NCI-H187 (cell line): ENCODE measurements at regions not wholly inside any gene's neighbourhood (a gene's known extent, or its start where the extent isn't known, plus 50 kb on each side); places are given as distances from the start of the nearest gene placed in this dataset.
A peak's percentile ranks its signal among the peaks of the same experiment; 100 is the strongest.

Experiments used
- DNase-seq, 2 experiments: peaks; one replicate each; lab custom pipeline; 2025; lab: John Stamatoyannopoulos, UW

- DNase-seq: no peak
Observed at GRCh38 chr12:115700896-115701465, 576.5 kb downstream of the MED13L start.

DNA sequence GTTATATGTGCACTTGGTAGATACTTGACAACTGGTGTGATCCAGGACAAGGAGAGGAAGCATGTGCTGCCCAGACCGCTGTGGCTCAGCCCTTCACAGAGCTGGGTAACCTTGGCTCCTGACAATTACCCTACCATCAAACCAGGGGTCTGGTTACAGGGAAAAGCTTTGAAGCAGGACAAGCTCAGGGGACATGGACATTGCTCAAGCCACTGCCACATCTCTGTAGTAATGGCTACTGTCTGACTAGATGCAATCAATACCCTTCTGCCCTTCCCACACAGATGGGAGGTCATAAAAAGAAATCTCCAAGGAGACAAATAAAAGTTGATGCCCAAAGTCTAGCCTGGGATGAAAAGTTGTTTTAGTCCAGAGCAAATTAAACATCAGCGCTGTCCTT is 577.4 kb downstream of the MED13L start:
- DNase-seq: no peak

GRCh38 chr12:115698257-115698656 is 579.2 kb downstream of the MED13L start:
- DNase-seq: no peak

GRCh38 chr12:115697340-115697739 is 580.2 kb downstream of the MED13L start:
- peak; percentile 95 to 96 for DNase-seq

DNA sequence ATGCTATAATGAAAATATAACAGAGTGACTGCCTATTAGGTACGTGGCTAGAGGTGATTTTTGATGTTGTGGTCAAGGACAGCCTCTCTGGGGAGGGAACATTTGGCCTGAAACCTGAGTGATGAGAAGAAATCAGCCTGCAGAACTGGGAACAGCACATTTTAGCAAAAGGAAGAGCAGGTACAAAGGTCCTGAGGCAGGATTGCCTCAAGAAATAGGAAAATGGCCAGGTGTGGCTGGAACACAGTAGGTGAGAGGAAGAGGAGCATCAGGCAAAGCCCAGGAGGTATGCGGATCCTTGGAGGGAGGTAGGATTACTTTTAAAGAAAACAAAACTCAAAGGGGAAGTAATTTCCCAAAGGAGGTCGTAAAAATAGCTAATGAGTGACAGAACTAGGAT is 582.9 kb downstream of the MED13L start:
- DNase-seq: no peak

DNA sequence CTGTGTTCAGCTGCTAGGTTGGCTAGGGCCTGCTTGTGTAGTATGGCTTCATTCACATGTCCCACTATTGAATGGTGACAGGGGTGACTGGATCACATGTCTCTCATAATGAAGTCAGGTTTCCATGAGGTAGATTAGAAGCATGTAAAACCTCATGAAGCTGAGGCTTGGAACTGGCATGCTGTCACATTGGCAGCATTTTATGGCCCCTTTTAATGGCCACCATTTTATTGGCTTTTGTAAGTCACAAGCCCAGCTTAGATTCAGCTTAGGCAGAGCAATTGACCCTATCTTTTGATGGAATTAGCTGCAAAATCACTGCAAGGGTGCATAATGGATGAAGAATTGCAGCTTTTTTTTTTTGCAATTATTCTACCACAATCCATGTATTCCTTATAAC is 583.5 kb downstream of the MED13L start:
- DNase-seq: no peak

GRCh38 chr12:115691123-115691522 is 586.4 kb downstream of the MED13L start:
- no peak for DNase-seq

- no peak for DNase-seq
Observed at GRCh38 chr12:115687094-115687493, 590.4 kb downstream of the MED13L start.

DNA sequence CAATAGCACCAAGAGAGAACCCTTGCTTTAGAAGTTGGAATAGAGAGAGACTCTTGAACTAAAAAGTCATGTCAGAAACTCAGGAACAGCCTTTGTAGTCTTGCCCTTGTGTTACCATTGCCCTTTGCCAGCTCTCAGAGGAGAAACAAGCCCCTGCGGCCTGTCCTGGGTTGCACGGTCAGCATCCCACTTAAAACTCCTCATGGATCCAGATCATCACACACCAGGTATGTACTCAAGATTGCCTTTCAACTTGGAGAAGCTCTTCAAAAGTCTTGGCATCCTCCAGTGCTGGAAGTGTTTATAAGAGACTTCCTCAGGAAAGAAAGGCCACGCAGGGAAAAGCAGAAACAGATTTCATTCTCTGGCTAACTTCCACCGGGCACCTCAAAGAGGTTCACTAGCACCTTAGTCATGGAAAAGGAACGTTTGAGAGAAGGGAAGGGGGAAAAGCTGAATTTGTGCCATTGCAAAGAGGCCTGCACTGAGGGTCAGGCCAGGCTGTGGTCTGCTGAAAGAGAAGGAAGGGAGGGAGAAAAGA is 594.2 kb downstream of the MED13L start:
- DNase-seq: no peak

GRCh38 chr12:115680967-115681366 is 596.5 kb downstream of the MED13L start:
- DNase-seq: no peak

- no peak for DNase-seq
Observed at GRCh38 chr12:115672506-115673080, 604.9 kb downstream of the MED13L start.

DNA sequence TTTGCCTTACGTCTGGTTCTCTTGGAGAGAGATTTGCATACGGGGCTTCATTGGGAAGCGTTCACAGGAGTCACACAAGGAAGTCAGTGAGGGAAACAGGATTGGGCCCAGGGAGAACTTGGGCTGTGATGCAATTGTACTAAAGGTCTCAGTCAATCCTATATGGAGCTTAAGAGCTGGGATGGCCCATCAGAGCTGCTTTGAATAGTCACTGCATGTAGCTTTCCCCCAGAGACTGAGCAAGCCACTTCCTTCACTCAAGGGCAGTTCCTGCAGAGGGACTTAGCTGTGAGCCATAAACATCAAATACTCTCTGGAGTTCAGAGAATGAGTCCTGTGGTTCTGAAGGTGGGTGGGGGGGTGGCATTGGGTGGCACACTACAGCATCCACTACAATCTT is 605.4 kb downstream of the MED13L start:
- no peak for DNase-seq

DNA sequence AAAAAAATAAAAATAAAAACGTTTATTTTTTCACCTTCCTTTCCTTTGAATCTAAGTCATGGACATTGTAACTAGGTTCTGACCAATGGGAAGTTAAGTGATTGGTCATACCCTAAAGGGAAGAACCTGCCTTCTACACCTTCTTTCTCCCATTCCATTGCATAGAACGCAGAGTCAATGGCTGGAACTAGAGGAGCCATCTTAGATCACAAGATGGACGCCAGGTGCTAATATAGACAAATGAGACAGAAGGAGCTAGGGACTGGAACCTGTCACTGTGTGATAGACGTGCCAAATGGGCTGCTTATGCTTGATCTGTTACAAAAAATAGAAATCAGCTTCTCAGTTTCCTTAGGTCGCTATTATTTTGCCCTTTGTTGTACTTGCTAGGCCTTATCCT is 606.6 kb downstream of the MED13L start:
- DNase-seq: no peak

GRCh38 chr12:115667116-115667515 is 610.4 kb downstream of the MED13L start:
- no peak for DNase-seq

DNA sequence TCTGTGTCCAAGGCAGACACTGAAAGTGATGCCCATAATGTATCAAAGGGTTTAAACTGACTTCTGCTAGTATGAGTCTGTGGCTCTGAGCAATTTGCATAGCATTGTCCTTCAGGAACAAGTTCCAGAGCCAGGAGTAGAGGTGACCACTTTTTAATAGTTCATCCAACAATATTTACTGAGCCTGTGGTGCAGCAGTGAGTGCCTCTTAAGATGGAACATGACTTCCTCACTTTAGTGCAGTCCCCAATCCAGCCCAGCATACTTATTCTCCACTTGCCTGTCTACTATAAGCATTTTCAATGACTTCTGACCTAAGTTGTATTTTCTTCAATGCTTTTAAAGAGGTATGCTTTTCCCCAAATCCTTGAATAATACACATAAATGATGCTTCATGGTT is 611.3 kb downstream of the MED13L start:
- peak in 1 of 2 experiments; percentile 9 for DNase-seq

DNA sequence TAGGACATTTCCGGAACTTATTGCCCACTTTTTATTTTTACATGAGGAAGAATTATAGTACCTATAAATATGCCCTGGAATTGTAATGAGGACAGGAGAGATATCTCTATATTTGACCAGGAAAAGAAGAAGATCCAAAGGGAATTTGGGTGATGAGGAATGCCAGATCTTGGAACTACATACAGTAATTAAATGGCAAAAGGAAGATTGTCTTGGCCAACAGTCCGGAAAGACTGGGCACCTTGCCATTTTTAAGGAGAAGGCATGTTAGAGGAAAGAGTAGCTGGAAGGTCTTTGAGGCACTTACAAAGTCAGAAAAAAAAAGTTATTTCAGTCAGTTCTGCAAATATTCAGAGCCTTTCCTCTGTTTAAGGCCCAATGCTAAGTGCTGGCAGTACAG is 616.4 kb downstream of the MED13L start:
- no peak for DNase-seq

- DNase-seq: no peak
Observed at GRCh38 chr12:115660211-115660805, 617.2 kb downstream of the MED13L start.

- DNase-seq: no peak
Observed at GRCh38 chr12:115659422-115659821, 618.1 kb downstream of the MED13L start.

GRCh38 chr12:115657081-115658013 is 620.1 kb downstream of the MED13L start:
- no peak for DNase-seq

GRCh38 chr12:115650026-115650425 is 627.5 kb downstream of the MED13L start:
- DNase-seq: no peak

- DNase-seq: no peak
Observed at GRCh38 chr12:115648463-115648862, 629.0 kb downstream of the MED13L start.

DNA sequence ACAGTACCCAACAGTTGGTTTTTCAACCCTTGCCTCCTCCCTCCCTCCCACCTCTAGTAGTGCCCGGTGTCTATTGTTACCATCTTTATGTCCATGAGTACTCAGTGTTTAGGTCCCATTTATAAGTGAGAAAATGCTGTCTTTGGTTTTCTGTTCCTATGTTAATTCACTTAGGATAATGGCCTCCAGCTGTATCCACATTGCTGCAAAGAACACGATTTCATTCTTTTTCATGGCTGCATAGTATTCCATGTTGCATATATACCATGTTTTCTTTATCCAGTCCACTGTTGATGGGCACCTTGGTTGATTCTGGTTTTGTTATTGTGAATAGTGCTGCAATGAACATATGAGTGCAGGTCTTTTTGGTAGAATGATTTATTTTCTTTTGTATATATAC is 631.3 kb downstream of the MED13L start:
- no peak for DNase-seq

DNA sequence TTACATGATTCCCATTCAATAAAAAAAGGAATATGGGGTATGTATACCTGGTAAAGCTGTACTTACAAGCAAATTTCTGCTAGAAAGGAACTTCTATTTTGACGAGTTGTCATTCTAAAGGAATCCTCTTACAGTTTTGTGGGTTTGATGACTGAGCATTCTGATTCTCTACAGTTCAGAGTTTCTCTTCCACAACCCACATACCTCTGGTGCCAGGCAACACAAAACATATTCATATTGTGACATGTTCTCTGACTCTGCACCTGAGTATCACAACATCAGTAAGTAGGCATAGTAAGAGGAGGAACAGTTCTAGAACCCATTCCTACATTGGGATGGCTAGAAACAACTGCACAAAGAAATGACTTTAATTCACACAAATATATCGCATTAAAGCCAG is 636.6 kb downstream of the MED13L start:
- no peak for DNase-seq
